GM21737 (cell line): ENCODE measurements at regions not wholly inside any gene's neighbourhood (a gene's known extent, or its start where the extent isn't known, plus 50 kb on each side); places are given as distances from the start of the nearest gene placed in this dataset.
"Not testable (repeated sequence)": the region's sequence is repeated elsewhere in the genome, so short reads cannot be mapped to it uniquely, and the experiment has no call there.

ENCODE experiments used
- ATAC-seq: cut with Tn5 transposase; IDR thresholded peaks from one replicate; pipeline ENCODE4 v1.9.1; 2021; ENCODE audit warnings: mild to moderate bottlenecking, moderate library complexity; ENCODE audit not compliant: unreplicated experiment

DNA sequence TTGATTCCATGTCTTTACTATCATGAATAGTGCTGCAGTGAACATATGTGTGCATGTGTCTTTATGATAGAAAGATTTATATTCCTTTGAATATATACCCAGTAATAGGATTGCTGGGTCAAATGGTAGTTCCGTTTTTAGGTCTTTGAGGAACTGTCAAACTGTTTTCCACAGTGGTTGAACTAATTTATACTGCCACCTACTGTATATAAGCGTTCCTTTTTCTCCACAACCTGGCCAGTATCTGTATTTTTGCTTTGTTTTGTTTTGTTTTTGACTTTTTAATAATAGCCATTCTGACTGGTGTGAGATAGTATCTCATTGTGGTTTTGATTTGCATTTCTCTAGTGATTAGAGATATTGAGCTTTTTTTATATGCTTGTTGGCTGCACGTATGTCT, 641.6 kb downstream of the SUCLG1 start:
- ATAC-seq, result no peak

DNA sequence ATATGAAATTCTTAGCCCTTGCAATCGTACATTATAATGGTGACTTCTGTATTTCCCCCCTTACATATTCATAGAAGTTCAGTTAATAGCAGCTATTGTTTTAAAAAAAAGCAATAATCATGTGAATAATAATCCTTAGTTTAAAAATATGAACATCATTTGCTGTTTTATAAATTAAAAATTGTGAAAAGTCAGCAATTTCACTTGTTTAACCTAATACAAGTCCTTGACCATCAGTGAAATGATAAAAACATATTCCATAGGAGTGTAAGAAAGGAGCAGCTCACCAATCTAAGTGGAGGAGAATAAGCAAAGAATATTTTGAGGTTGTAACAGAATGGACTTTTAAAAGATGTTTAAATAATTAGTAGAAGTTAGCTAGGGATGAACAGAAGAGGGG, 650.2 kb downstream of the SUCLG1 start:
- ATAC-seq, result no peak

DNA sequence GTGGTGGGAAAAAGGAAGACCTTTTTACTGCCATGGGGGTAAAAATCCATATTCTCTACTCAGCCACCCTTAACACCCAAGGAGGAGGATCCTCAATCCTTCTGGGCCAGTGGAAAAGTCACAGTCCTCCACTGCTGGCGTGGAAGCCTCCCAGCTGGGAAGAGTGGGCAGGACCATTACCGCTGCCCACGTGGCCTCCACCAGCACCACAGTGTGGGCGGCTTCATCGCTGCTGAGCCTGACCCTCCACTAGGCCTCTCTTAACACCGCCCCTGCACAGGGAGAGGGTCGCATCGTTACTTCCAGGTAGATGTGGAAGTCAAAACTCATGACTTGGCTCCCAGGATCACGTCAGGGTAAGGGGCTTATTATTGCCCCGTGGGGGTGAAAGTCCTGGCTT, 656.5 kb downstream of the SUCLG1 start:
- no peak for ATAC-seq

DNA sequence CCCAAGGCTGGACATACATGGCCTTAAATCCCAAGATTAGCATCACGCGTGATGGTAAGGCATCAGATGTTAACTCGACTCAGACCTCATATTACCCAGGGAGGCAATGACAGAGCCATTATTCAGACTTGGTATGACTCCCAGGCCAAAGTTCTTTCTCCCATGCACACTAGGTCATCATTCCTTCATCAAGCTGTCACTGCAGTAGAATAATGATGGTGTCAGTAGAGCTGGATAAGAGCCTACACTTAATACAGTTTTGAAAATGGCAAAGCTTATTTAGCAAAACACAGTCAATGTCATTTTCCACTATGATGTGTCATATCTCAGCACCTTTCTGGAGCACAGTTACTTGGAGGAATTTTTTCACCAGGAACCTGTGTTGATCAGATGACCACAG, 663.3 kb downstream of the SUCLG1 start:
- ATAC-seq, result no peak

DNA sequence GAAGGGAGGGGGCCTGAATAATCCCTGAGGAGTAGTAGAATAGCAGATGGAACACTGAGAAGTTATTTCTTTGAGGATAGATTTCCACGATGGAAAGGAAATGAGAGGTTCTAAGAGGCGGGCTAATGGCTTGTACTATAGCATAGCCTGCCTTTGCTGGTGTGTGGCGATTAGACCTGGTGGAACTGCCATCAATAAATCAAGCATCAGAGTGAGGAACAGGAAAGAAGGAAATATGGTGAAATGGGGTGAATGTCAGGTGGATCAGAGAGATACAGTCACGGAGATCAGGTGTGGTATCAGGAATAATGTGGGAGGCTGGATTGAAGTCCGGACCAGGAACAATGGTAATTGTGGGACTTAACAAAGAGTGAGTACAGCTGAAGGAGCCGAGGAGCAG, 668.6 kb downstream of the SUCLG1 start:
- ATAC-seq, result not testable (repeated sequence)

DNA sequence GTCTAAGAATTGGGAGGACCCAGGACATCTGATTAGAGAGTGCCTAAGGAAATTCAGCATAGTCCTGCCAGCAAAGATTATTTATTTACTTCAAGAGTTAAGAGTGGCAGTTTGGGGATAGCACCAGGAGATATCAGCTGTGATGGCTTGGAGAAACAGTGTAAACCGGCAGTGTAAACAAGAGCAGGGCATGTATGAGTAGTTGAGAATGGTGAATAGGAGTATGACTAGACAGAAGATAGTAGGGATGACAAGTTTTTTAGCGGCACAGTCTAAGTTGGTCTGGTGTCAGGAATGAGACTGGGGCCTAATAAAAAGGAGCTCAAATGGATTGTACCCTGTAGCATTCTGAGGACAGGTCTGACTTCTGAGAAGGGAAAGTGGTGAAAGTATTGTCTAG, 669.4 kb downstream of the SUCLG1 start:
- ATAC-seq, result not testable (repeated sequence)

DNA sequence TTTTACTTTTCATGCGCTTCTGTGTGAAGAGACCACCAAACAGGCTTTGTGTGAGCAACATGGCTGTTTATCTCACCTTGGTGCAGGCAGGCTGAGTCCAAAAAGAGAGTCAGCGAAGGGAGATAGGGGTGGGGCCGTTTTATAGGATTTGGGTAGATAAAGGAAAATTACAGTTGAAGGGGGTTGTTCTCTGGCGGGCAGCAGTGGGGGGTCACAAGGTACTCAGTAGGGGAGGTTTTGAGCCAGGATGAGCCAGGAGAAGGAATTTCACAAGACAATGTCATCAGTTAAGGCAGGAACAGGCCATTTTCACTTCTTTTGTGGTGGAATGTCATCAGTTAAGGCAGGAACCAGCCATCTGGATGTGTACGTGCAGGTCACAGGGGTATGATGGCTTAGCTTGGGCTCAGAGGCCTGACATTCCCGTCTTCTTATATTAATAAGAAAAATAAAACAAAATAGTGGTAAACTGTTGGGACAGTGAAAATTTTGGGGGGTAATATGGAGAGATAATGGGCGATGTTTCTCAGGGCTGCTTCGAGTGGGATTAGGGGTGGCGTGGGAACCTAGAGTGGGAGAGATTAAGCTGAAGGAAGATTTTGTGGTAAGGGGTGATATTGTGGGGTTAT, 670.0 kb downstream of the SUCLG1 start:
- not testable (repeated sequence) for ATAC-seq

DNA sequence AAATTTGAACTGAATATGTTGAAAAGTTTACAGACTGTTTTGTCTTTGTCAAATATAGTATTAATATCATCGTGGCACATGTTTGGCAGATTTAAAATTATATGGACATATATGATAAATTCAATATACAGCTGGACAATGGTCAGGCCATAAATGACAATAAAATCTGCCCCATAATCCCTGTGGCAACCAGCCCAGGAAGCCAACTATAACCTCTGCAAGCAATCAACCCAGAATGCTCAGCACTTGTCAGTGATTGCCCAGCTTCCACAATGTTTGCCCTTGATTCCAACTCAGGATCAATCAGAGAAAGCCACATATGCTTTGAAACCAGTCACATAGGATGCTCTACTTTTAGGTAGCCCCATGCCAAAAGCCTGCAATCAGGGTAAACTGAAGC, 671.9 kb downstream of the SUCLG1 start:
- no peak for ATAC-seq

DNA sequence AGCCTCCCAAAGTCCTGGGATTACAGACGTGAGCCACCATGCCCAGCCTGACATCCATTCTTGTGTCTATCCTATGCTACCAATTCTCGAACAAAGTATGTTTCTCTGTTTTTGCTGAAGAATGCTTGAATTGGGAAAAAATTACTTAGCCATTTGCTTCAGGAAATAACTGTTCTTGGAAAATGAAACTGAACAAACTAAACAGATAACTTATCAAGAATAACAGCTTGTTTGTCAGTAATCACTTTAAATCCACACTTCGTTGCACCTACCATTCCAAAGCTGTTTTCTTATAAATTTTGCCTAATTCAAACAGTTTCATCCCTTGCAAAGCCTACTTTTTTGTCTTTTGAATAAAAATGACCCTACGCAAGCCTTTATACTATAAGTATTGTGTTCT, 672.9 kb downstream of the SUCLG1 start:
- ATAC-seq, result no peak

DNA sequence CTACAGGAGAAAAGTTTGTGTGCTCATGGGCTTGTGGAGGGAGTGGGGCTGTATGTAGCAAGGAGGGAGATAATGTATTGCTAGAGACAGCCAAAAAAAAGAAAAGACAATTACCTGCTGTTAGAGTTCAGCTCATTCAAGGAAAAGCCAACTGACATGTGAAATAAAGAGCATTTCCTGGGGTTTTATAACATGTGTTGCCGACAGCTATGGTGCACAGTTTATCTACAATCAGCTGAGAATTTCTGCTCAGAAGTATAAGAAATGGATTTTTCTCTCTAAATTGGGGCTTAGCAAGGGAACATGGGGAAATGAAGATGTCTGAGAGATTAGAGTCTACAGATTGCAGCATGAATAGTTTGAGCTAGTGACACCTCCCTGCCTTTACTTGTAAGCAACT, 674.1 kb downstream of the SUCLG1 start:
- no peak for ATAC-seq

DNA sequence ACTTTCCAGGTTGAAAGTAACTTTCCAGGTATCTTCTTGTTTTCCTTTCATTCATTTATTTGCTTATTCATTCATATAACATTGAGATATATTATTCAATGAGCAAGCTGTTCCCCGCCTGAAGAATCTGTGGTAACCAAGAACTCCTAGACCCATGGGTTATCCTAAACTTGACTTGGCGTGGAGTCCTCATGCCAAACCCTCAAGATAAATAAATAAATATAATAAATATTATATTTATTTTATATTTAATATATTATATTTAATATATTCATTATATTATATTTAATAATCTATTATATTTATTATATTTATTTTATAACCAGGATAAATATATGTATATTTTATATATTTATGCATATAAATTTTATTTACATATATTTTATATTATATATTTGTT, 674.8 kb downstream of the SUCLG1 start:
- no peak for ATAC-seq

DNA sequence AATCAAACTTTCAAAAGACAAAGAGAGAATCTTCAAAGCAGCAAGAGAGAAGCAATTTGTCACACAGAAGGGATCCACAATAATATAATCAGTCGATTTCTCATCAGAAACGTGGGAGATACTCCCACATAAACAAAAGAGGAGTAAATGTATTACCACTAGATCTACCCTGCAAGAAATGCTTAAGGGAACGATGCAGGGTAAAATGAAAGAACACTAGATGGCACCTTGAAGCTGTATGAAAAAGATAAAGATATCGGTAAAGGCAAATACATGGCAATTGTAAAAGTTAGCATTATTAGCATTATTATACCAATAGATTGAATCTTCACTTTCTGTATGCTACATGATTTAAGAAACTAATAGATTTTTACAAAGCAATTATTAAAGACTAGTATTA, 677.0 kb downstream of the SUCLG1 start:
- ATAC-seq, result no peak

DNA sequence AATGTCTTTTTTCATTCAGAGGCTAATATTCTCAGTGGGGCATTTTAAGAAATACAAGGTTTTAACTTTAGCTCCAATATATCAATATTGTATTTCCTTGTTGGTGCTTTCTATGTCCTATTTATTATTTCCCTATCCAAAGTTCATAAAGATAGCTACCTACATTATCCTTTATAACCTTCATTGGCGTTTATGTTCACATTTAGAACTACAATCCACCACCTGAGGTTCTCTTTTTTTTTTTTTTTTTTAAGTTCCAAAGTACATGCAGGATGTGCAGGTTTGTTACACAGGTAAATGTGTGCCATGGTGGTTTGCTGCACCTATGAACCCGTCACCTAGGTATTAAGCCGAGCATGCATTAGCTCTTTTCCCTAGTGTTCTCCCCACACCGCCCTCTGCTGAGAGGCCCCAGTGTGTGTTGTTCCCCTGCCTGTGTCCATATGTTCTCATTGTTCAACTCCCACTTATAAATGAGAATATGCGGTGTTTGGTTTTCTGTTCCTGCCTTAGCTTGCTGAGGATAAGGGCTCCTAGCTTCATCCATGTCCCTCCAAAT, 694.6 kb downstream of the SUCLG1 start:
- no peak for ATAC-seq

DNA sequence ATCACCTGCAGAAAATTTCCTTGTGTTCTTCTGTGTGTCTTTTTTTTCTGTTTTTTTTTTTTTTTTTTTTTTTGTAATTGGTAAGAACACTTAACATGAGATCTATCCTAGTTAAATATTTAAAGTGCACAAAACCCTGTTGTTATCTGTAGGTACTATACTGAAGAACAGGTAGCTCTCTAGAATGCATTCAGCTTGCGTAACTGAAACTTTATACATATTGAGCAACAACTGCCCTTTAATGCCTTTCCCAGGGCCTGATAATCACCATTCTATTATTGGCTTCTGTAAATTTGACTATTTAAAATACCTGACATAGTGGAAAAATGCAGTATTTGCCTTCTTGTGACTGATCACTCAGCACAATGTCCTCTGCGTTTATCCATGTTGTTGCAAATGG, 701.8 kb downstream of the SUCLG1 start:
- no peak for ATAC-seq

DNA sequence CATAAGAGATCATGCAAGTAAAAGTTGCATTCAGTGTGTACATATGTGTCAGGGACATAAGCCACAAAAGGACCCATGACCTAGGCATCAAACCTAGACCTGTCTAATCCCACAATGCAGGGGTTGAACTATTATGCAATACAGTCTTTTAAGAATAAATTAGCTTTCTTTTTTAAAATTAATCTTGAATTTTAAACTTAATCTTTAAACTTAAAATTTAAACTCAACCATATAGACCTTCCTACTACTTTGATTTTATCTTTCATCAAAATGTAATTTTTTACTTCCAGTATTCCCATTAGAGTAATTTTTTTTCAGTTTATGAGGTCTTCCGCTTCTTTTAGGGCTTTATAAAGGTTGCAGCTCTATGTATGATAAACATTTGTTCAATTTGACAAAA, 702.9 kb downstream of the SUCLG1 start:
- no peak for ATAC-seq

DNA sequence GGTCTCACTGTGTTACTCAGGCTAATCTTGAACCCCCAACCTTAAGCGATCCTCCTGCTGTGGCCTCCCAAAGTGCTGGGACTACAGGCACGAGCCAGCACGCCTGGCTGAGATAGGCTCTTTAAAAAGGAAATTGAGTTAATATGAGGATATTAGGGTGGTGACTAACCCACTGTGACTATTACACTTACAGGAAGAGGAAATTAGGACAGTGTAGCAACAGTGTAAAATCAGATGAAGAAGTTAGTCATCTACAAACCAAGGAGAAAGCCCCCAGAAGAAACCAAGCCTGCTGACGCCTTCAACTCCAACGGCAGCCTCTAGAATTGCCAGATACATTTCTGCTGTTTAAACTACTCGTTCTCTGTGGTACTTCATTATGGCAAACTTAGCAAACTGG, 711.9 kb downstream of the SUCLG1 start:
- no peak for ATAC-seq

DNA sequence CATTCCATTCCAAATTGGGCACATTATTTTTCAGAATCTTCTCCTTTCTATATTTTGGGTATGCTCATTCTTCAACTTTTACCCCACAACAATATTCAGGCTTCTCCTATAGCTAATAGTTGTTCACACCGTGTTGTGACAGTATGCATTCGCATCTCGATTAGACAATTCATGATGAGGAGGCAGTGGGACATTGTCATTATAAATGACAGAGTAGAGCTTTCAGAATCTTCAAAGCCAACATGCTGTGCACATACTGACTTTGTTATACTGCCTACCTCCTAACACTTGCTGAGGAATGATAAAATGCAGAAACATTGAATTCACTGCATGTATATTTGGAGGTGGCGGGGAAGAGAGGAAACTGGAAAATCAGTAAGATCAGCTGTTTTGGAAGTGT, 714.2 kb downstream of the SUCLG1 start:
- ATAC-seq, result no peak

DNA sequence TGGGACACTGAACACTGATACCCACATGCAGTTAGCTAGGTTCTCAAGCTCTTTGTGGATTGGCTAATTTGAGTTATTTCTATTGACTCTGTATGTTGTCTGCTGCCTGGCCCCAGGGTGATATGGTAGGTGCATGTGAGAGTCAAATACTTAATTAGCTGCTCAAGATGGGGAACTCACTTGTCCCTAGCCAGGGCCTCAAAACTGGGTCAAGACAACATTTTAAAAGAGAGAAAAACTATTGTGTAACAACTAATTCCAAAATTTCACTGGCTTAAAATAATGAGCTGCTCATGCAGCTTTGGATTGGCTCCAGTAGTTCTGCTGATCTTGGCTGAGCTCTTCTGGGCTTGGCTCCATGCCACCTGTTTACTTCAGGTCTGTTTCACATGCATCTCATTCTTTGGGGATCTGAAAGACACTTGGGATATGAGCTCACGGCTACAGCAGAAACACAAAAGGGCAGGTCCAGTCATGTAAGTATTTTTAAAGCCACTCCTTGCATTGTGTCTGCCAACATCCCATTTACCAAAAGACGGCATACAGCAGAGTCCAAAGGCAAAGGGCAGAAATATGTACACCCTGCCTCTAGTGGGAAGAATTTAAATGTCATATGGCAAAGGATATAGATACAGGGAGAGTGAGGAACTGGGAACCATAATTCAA, 716.8 kb downstream of the SUCLG1 start:
- ATAC-seq, result no peak

DNA sequence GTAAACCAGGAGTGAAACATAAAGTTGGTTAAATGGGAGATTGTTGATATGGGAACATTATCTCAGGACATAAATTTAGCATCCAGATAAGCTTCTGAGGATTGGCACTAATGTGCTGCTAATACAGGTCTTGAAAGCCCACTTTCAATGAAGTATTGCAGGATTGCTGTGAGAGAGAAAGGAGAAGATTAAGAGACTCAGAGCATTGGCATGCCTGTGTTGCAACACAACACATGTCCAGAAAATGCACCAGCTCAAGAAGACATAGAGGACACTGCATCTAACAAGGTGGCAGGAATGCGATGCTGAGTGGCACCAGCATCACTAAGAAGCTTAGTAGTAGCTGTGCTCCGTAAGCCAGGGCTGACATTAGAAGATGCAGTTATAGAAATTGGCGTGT, 728.9 kb downstream of the SUCLG1 start:
- ATAC-seq, result no peak

DNA sequence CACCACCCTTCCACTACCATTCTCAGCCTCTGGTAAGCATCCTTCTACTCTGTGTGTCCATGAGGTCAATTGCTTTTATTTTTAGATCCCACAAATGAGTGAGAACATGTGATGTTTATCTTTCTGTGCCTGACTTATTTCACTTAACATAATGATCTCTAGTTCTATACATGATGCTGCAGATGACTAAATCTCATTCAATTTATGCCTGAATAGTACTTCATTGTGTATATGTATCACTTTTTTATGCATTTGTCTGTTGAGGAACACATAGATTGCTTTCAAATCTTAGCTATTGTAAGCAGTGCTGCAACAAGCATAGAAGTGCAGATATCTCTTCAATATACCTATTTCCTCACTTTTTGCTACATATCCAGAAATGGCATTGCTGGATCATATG, 733.3 kb downstream of the SUCLG1 start:
- ATAC-seq, result no peak

DNA sequence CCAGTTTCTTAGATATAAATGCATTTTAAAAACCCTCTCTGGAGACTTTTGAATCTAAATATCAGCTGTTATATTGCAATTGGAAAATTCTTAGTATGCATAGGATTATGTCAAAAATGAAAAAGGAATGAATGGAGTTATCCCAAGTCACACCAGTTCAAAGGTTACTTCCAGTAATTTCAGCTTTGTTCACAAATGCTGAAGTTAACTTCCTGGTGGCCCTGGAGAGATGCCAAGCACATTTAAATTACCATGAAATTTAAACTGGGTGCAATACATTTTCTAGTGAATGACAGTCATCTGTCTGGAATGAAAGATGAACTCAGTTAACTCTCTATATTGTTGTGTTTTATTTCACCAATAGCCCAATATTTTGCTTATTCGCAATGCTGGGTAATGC, 753.9 kb downstream of the SUCLG1 start:
- no peak for ATAC-seq

DNA sequence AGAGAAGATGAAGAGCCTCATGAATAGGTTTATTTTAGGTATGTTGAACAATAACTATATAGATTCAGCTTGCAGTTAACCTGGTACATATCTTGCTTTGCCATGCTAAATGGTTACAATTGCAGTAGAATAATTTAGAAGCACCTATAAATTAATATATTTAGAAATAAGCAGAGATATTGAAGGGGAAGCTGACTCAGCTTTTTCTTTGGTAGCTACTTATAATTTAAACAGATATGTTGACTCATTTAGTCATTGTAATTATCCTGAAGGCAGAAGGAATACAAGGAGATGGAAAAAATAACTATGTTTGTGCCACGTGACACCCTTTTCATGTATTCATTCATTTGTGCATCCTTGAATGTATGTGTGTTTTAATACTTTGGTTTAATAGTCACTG, 755.5 kb downstream of the SUCLG1 start:
- no peak for ATAC-seq

DNA sequence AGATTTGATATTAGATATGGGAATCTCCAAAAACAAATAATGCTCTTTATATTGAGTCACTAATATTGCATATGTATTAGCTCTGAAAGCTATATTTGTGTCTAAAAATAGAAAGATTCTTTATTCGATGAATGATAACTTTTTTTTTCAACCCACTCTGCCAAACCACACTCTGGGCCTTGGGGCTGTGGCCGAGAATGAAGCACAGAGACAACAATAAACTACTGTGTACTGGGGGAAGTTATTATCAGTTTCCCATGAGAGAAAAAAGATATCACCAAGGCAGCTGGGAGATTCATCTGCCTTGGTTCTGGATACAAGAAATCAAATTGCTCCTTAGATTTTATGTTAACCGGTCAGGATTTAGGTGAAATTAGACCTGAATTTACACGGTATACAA, 762.2 kb downstream of the SUCLG1 start:
- no peak for ATAC-seq
